ENCODE measurements at regions not wholly inside any gene's neighbourhood (a gene's known extent, or its start where the extent isn't known, plus 50 kb on each side); places are given as distances from the start of the nearest gene placed in this dataset.

- H3K27me3 ChIP-seq (ENCODE audit: insufficient read depth, poor library complexity, severe bottlenecking): no peaks in the 10 kb centered on the region
- TF ChIP-seq POLR2AphosphoS5 (IDR thresholded peaks at IDR 0.05; ENCODE audit: low read depth): no peak
- no peak for TF ChIP-seq GABPA (IDR thresholded peaks at IDR 0.05; ENCODE audit: low read depth)
- TF ChIP-seq CTCF (IDR thresholded peaks at IDR 0.05; ENCODE audit: insufficient read depth, low read length): no peak
- TF ChIP-seq, protein P1, sequence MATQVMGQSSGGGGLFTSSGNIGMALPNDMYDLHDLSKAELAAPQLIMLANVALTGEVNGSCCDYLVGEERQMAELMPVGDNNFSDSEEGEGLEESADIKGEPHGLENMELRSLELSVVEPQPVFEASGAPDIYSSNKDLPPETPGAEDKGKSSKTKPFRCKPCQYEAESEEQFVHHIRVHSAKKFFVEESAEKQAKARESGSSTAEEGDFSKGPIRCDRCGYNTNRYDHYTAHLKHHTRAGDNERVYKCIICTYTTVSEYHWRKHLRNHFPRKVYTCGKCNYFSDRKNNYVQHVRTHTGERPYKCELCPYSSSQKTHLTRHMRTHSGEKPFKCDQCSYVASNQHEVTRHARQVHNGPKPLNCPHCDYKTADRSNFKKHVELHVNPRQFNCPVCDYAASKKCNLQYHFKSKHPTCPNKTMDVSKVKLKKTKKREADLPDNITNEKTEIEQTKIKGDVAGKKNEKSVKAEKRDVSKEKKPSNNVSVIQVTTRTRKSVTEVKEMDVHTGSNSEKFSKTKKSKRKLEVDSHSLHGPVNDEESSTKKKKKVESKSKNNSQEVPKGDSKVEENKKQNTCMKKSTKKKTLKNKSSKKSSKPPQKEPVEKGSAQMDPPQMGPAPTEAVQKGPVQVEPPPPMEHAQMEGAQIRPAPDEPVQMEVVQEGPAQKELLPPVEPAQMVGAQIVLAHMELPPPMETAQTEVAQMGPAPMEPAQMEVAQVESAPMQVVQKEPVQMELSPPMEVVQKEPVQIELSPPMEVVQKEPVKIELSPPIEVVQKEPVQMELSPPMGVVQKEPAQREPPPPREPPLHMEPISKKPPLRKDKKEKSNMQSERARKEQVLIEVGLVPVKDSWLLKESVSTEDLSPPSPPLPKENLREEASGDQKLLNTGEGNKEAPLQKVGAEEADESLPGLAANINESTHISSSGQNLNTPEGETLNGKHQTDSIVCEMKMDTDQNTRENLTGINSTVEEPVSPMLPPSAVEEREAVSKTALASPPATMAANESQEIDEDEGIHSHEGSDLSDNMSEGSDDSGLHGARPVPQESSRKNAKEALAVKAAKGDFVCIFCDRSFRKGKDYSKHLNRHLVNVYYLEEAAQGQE (IDR thresholded peaks at IDR 0.05; ENCODE audit: insufficient replicate concordance, low read depth): no peak
- TF ChIP-seq SPI1 (IDR thresholded peaks at IDR 0.05; ENCODE audit: borderline replicate concordance, low read depth): no peak
- no peak overlapping the region for H3K4me3 ChIP-seq (replicated peaks; ENCODE audit: insufficient read depth, low read length)
- H3K27ac ChIP-seq (replicated peaks): no peak overlapping the region
- DNase-seq (ENCODE audit: low read depth in 1 of 2, low spot score in 1 of 2): peak in 1 of 2 experiments; percentile 45
Observed at GRCh38 chr15:95684126-95684525, 646.4 kb upstream of the NR2F2 start.

DNA sequence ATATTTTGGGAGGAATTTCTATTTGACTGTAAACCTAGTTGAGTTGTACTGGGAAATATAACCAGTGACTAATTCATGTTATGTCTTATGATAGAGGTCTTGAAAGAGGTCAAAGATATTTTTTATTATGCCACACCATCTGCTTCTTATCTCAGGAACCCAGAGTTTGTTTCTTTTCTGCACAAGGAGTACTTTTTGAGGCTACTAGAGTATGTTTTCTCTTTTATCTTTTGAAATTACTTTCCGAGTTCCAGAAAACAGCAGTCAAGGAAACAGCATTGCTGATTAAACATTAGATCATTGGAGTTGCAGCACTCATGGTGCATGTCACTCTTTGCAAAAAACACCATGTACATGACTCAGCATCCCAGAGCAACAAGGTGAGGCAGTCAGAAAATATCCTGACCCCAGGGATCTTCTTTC, 645.8 kb upstream of the NR2F2 start:
- H3K4me3 ChIP-seq (replicated peaks; ENCODE audit: insufficient read depth, low read length): no peak overlapping the region
- DNase-seq (ENCODE audit: low read depth in 1 of 2, low spot score in 1 of 2): no peak
- H3K27me3 ChIP-seq (ENCODE audit: insufficient read depth, poor library complexity, severe bottlenecking): no peaks in the 10 kb centered on the region
- no peak for TF ChIP-seq GABPA (IDR thresholded peaks at IDR 0.05; ENCODE audit: low read depth)
- TF ChIP-seq, protein P1 (IDR thresholded peaks at IDR 0.05; ENCODE audit: insufficient replicate concordance, low read depth): no peak
- TF ChIP-seq SPI1 (IDR thresholded peaks at IDR 0.05; ENCODE audit: borderline replicate concordance, low read depth): no peak
- no peak for TF ChIP-seq CTCF (IDR thresholded peaks at IDR 0.05; ENCODE audit: insufficient read depth, low read length)
- TF ChIP-seq POLR2AphosphoS5 (IDR thresholded peaks at IDR 0.05; ENCODE audit: low read depth): no peak
- H3K27ac ChIP-seq (replicated peaks): no peak overlapping the region

GRCh38 chr15:95687061-95687460, 643.4 kb upstream of the NR2F2 start:
- Histone ChIP-seq H3K27me3 (ENCODE audit: insufficient read depth, poor library complexity, severe bottlenecking) (no peaks in the 10 kb centered on the region), H3K4me3 (replicated peaks; ENCODE audit: insufficient read depth, low read length) (no peak overlapping the region), H3K27ac (replicated peaks) (no peak overlapping the region)
- DNase-seq (ENCODE audit: low read depth in 1 of 2, low spot score in 1 of 2): no peak
- TF ChIP-seq SPI1 (IDR thresholded peaks at IDR 0.05; ENCODE audit: borderline replicate concordance, low read depth): no peak

- no peak overlapping the region for H3K27ac ChIP-seq (replicated peaks)
- no peaks in the 10 kb centered on the region for H3K27me3 ChIP-seq (ENCODE audit: insufficient read depth, poor library complexity, severe bottlenecking)
- TF ChIP-seq GABPA (IDR thresholded peaks at IDR 0.05; ENCODE audit: low read depth): no peak
- no peak for TF ChIP-seq CTCF (IDR thresholded peaks at IDR 0.05; ENCODE audit: insufficient read depth, low read length)
- TF ChIP-seq POLR2AphosphoS5 (IDR thresholded peaks at IDR 0.05; ENCODE audit: low read depth): no peak
- TF ChIP-seq, protein P1 (IDR thresholded peaks at IDR 0.05; ENCODE audit: insufficient replicate concordance, low read depth): no peak
- TF ChIP-seq SPI1 (IDR thresholded peaks at IDR 0.05; ENCODE audit: borderline replicate concordance, low read depth): no peak
- H3K4me3 ChIP-seq (replicated peaks; ENCODE audit: insufficient read depth, low read length): no peak overlapping the region
- DNase-seq (ENCODE audit: low read depth in 1 of 2, low spot score in 1 of 2): no peak
Observed at GRCh38 chr15:95687686-95688085, 642.8 kb upstream of the NR2F2 start.
